GM12874 (cell line): ENCODE measurements at regions not wholly inside any gene's neighbourhood (a gene's known extent, or its start where the extent isn't known, plus 50 kb on each side); places are given as distances from the start of the nearest gene placed in this dataset.

Experiments used
- CTCF ChIP-seq: IDR thresholded peaks from 2 replicates; pipeline ENCODE4 v1.5.1; 2011; ENCODE audit warnings: low read depth, mild to moderate bottlenecking, control low read depth, low read length, moderate library complexity; ENCODE audit not compliant: insufficient read depth

GRCh38 chr5:7040111-7040510 lies 326.9 kb downstream of the TENT4A start:
- no peak for TF ChIP-seq CTCF

GRCh38 chr5:7043797-7044196 lies 330.6 kb downstream of the TENT4A start:
- no peak for TF ChIP-seq CTCF

- TF ChIP-seq CTCF, result no peak
Measured at GRCh38 chr5:7047511-7048261, 334.5 kb downstream of the TENT4A start.

- no peak for TF ChIP-seq CTCF
Measured at GRCh38 chr5:7050986-7051385, 337.8 kb downstream of the TENT4A start.

- TF ChIP-seq CTCF, result no peak
Measured at GRCh38 chr5:7053125-7053524, 339.9 kb downstream of the TENT4A start.

GRCh38 chr5:7053528-7054209 lies 340.4 kb downstream of the TENT4A start:
- TF ChIP-seq CTCF, result no peak

GRCh38 chr5:7066471-7067235 lies 329.3 kb upstream of the ADCY2 start:
- no peak for TF ChIP-seq CTCF
